Brain microvascular endothelial cell (primary cell): ENCODE measurements at regions not wholly inside any gene's neighbourhood (a gene's known extent, or its start where the extent isn't known, plus 50 kb on each side); places are given as distances from the start of the nearest gene placed in this dataset.

ENCODE experiments used
- DNase-seq: peaks from one replicate; pipeline ENCODE4 v3.0.0-alpha.2; 2020
- H3K27ac ChIP-seq: fragments of 250-450 bp; sonication (Bioruptor Pico); 2 replicates; pipeline ENCODE4 v1.5.1; 2020; ENCODE audit warnings: mild to moderate bottlenecking, moderate library complexity
- H3K27me3 ChIP-seq: fragments of 250-450 bp; sonication (Bioruptor Pico); replicated peaks from 2 replicates; pipeline ENCODE4 v1.5.1; 2020; ENCODE audit warnings: mild to moderate bottlenecking
- H3K36me3 ChIP-seq: fragments of 250-450 bp; sonication (Bioruptor Pico); replicated peaks from 2 replicates; pipeline ENCODE4 v1.5.1; 2020; ENCODE audit warnings: mild to moderate bottlenecking
- H3K4me3 ChIP-seq: 2 replicates; pipeline ENCODE4 v1.5.1; 2011; ENCODE audit warnings: low read depth, mild to moderate bottlenecking, control low read depth, low read length, moderate library complexity
- CTCF ChIP-seq: IDR thresholded peaks from 2 replicates; pipeline ENCODE4 v1.5.1; 2011; ENCODE audit warnings: low read depth, mild to moderate bottlenecking, moderate library complexity, low read length, control low read depth, inconsistent platforms; ENCODE audit errors: missing control alignments
- in situ Hi-C: cut with HindIII; loops from 2 replicates; pipeline ENCODE4 v1.10.0; 2017; ENCODE audit warnings: low sequenced_read_pairs, low pct_ligation_motif_present

GRCh38 chr13:74280093-74280794 lies 146.0 kb upstream of the KLF12 start:
- in situ Hi-C loops: no loop called here
- no peak for DNase-seq

GRCh38 chr13:74278901-74279300 lies 144.7 kb upstream of the KLF12 start:
- Histone ChIP-seq H3K4me3 (no peak overlapping the region), H3K27me3 (no peaks in the 10 kb centered on the region), H3K27ac (no peak overlapping the region), H3K36me3 (no peaks in the 10 kb centered on the region)
- TF ChIP-seq CTCF: no peak
- no peak for DNase-seq
- in situ Hi-C loops: no loop called here

More at GRCh38 chr13:74280093-74280794, 146.0 kb upstream of the KLF12 start:
- Histone ChIP-seq H3K4me3 (no peak overlapping the region), H3K27ac (no peak overlapping the region), H3K27me3 (no peaks in the 10 kb centered on the region), H3K36me3 (no peaks in the 10 kb centered on the region)
- TF ChIP-seq CTCF: no peak

- in situ Hi-C loops: no loop called here
- DNase-seq: no peak
- Histone ChIP-seq H3K4me3 (no peak overlapping the region), H3K27me3 (no peaks in the 10 kb centered on the region), H3K36me3 (no peaks in the 10 kb centered on the region), H3K27ac (no peak overlapping the region)
- TF ChIP-seq CTCF: no peak
Measured at GRCh38 chr13:74274916-74275315, 140.7 kb upstream of the KLF12 start.

GRCh38 chr13:74273581-74273980 lies 139.4 kb upstream of the KLF12 start:
- no peak overlapping the region for H3K4me3 ChIP-seq
- H3K36me3 ChIP-seq: no peaks in the 10 kb centered on the region
- H3K27ac ChIP-seq: no peak overlapping the region
- no peak for TF ChIP-seq CTCF
- in situ Hi-C loops: no loop called here
- DNase-seq: no peak
- H3K27me3 ChIP-seq: no peaks in the 10 kb centered on the region

- Histone ChIP-seq H3K27ac (no peak overlapping the region), H3K4me3 (no peak overlapping the region), H3K36me3 (no peaks in the 10 kb centered on the region), H3K27me3 (no peaks in the 10 kb centered on the region)
- TF ChIP-seq CTCF: no peak
- in situ Hi-C loops: no loop called here
- no peak for DNase-seq
Measured at GRCh38 chr13:74272826-74273225, 138.6 kb upstream of the KLF12 start.

- in situ Hi-C loops: no loop called here
- H3K36me3 ChIP-seq: no peaks in the 10 kb centered on the region
- H3K4me3 ChIP-seq: no peak overlapping the region
- no peak overlapping the region for H3K27ac ChIP-seq
- DNase-seq: no peak
- TF ChIP-seq CTCF: no peak
- H3K27me3 ChIP-seq: no peaks in the 10 kb centered on the region
Measured at GRCh38 chr13:74270018-74270417, 135.8 kb upstream of the KLF12 start.
